HepG2 (cell line): ENCODE measurements at regions not wholly inside any gene's neighbourhood (a gene's known extent, or its start where the extent isn't known, plus 50 kb on each side); places are given as distances from the start of the nearest gene placed in this dataset.

Experiments
- ATAC-seq: fragments of 200-7000 bp; cut with Tn5 transposase; 3 replicates; pipeline ENCODE4 v1.9.1; 2020; ENCODE audit warnings: mild to moderate bottlenecking, moderate library complexity
- BruUV-seq: library from RNA; stranded (reverse); fragments of 400-500 nt; replicated peaks from 2 replicates; lab custom pipeline; 2021; lab: Mats Ljungman, UMichigan
- CTCF ChIA-PET: fragments of 300-600 bp; formaldehyde crosslinking; extraction: SDS; loops from one replicate; lab custom pipeline; 2021; ENCODE audit warnings: low total read pairs, inconsistent platforms, low intra/inter-chr PET ratio; lab: Yijun Ruan, JAX
- POLR2A ChIA-PET: fragments of 350-600 bp; sonication (Branson Sonifier 250); formaldehyde crosslinking; loops from one replicate; lab custom pipeline; 2020; ENCODE audit warnings: antibody characterized with exemption, inconsistent platforms; lab: Yijun Ruan, JAX
- DNase-seq: peaks from one replicate; pipeline ENCODE4 v3.0.0-alpha.2; 2015; ENCODE audit warnings: low spot score
- FAIRE-seq: peaks from 3 replicates; lab custom pipeline; 2011; peaks lifted over from hg19 to GRCh38; lab: Jason Lieb, UNC
- H2AFZ ChIP-seq: one replicate; pipeline ENCODE4 v1.6.1; 2011; ENCODE audit warnings: low read length, inconsistent platforms
- H3K27ac ChIP-seq: fragments of 300-600 bp; 3 replicates; pipeline ENCODE4 v1.8.0; 2011; ENCODE audit warnings: mixed run types, mild to moderate bottlenecking, mixed read lengths, low read length, inconsistent platforms; ENCODE audit not compliant: insufficient read depth; ENCODE audit errors: extremely low read length
- H3K27me3 ChIP-seq, 2 experiments: fragments of 200-600 bp in 1 of 2; 2 replicates in 1 of 2; 3 replicates in 1 of 2; pipeline versions ENCODE4 v1.6.0 to v1.8.0; 2011; ENCODE audit warnings: low read length in 2 of 2, mild to moderate bottlenecking in 2 of 2, moderate library complexity in 2 of 2, inconsistent platforms in 1 of 2; ENCODE audit not compliant: insufficient read depth in 2 of 2, control insufficient read depth in 1 of 2
- H3K36me3 ChIP-seq, 2 experiments: fragments of 200-600 bp in 1 of 2; replicated peaks in 1 of 2; 2 replicates in 1 of 2; 3 replicates in 1 of 2; pipeline versions ENCODE4 v1.5.1 to v1.8.0; 2011; ENCODE audit warnings: low read length in 2 of 2, inconsistent platforms in 1 of 2; ENCODE audit not compliant: insufficient read depth in 2 of 2, control insufficient read depth in 1 of 2
- H3K4me1 ChIP-seq: 2 replicates; pipeline ENCODE4 v1.5.1; 2012; ENCODE audit warnings: low read length, inconsistent platforms; ENCODE audit not compliant: insufficient read depth
- H3K4me2 ChIP-seq: 2 replicates; pipeline ENCODE4 v1.6.0; 2011; ENCODE audit warnings: low read depth, low read length, inconsistent platforms
- H3K4me3 ChIP-seq, 3 experiments: fragments of 200-600 bp in 1 of 3; sonication (generic), shearing (Covaris generic) in 1 of 3; replicated peaks in 1 of 3; 2 replicates each; pipeline ENCODE4 v1.5.1; 2011 to 2016; ENCODE audit warnings: low read length in 3 of 3, inconsistent platforms in 2 of 3, low read depth in 2 of 3, mild to moderate bottlenecking in 2 of 3, control low read depth in 1 of 3, mixed read lengths in 1 of 3; ENCODE audit not compliant: insufficient read depth in 1 of 3
- H3K79me2 ChIP-seq: one replicate; pipeline ENCODE4 v1.6.1; 2011; ENCODE audit warnings: low read length, inconsistent platforms; ENCODE audit not compliant: insufficient read depth
- H3K9ac ChIP-seq: 2 replicates; pipeline ENCODE4 v1.6.0; 2011; ENCODE audit warnings: mild to moderate bottlenecking, low read depth, low read length, inconsistent platforms; ENCODE audit not compliant: insufficient read depth
- H3K9me3 ChIP-seq: 2 replicates; pipeline ENCODE4 v1.5.1; 2012; ENCODE audit warnings: mild to moderate bottlenecking, low read length
- H4K20me1 ChIP-seq: 2 replicates; pipeline ENCODE4 v1.6.0; 2011; ENCODE audit warnings: inconsistent platforms, mild to moderate bottlenecking, low read length, moderate library complexity; ENCODE audit not compliant: insufficient read depth
- ATAD3A ChIP-seq: sonication (generic); formaldehyde crosslinking; IDR thresholded peaks from 2 replicates; pipeline ENCODE4 v1.4.0; 2020; ENCODE audit warnings: missing genetic modification reagents
- EED ChIP-seq: sonication (generic); formaldehyde crosslinking; IDR thresholded peaks from 2 replicates; pipeline ENCODE4 v1.5.0; 2020; ENCODE audit warnings: mild to moderate bottlenecking, missing genetic modification reagents
- GLMP ChIP-seq: sonication (generic); formaldehyde crosslinking; IDR thresholded peaks from 2 replicates; pipeline ENCODE4 v1.9.0; 2021; ENCODE audit warnings: missing genetic modification reagents, mild to moderate bottlenecking, borderline replicate concordance
- KAT7 ChIP-seq: IDR thresholded peaks from 2 replicates; pipeline ENCODE4 v1.6.1; 2018; ENCODE audit warnings: borderline replicate concordance, missing compliant biosample characterization
- RNF2 ChIP-seq: fragments of 450-650 bp; conservative IDR thresholded peaks from 2 replicates; pipeline ENCODE4 v1.6.1; 2016; ENCODE audit warnings: low read depth
- SP140L ChIP-seq: sonication (generic); formaldehyde crosslinking; IDR thresholded peaks from 2 replicates; pipeline ENCODE4 v1.4.0; 2020; ENCODE audit warnings: missing genetic modification reagents, borderline replicate concordance
- USF2 ChIP-seq, 2 experiments: sonication (generic) in 1 of 2; formaldehyde crosslinking in 1 of 2; IDR thresholded peaks; 2 replicates each; pipeline versions ENCODE4 v1.5.1 to v1.6.1; 2011 to 2020; ENCODE audit warnings: borderline replicate concordance in 1 of 2, low read depth in 1 of 2, low read length in 1 of 2, mild to moderate bottlenecking in 1 of 2, missing genetic modification reagents in 1 of 2, moderate library complexity in 1 of 2
- ZNF484 ChIP-seq: sonication (generic); formaldehyde crosslinking; IDR thresholded peaks from 2 replicates; pipeline ENCODE4 v1.5.1; 2020; ENCODE audit warnings: mild to moderate bottlenecking, low read depth, missing genetic modification reagents, borderline replicate concordance
- ZNF709 ChIP-seq: sonication (generic); formaldehyde crosslinking; IDR thresholded peaks from 2 replicates; pipeline ENCODE4 v1.5.0; 2020; ENCODE audit warnings: mild to moderate bottlenecking, missing genetic modification reagents
- ZNF75D ChIP-seq: sonication (generic); formaldehyde crosslinking; IDR thresholded peaks from 2 replicates; pipeline ENCODE4 v1.8.1; 2023; ENCODE audit warnings: missing genetic modification reagents, mild to moderate bottlenecking, borderline replicate concordance
- ZSCAN22 ChIP-seq: sonication (generic); formaldehyde crosslinking; IDR thresholded peaks from 2 replicates; pipeline ENCODE4 v1.4.0; 2020; ENCODE audit warnings: mild to moderate bottlenecking, missing genetic modification reagents
- in situ Hi-C: cut with HindIII; loops from 2 replicates; pipeline ENCODE4 v1.10.0; 2017; ENCODE audit warnings: low pct_unique_long_range_greater_than_20kb; ENCODE audit not compliant: extremely low pct_ligation_motif_present
- intact Hi-C: fragments of 100-400 bp; cut with micrococcal nuclease; formaldehyde crosslinking; loops from one replicate; pipeline ENCODE4 v1.10.0; 2022; ENCODE audit not compliant: unreplicated experiment
- TF ChIP-seq, protein P1 (sequence below): sonication (generic); formaldehyde crosslinking; conservative IDR thresholded peaks from 2 replicates; pipeline ENCODE4 v1.4.0; 2020; ENCODE audit warnings: missing genetic modification reagents
- TF ChIP-seq, protein P2 (sequence below): fragments of 450-650 bp; IDR thresholded peaks from 2 replicates; pipeline ENCODE4 v1.6.1; 2016

- intact Hi-C loops, result no loop called here
- DNase-seq (no peak), FAIRE-seq (no peak), ATAC-seq (no peak)
- no peak overlapping the region for H3K4me2 ChIP-seq
- H3K9me3 ChIP-seq, result no peaks in the 10 kb centered on the region
- ChIA-PET CTCF (no interaction called here), POLR2A (no interaction called here)
- H3K79me2 ChIP-seq, result no peaks in the 10 kb centered on the region
- BruUV-seq, result no TSS peak
- H2AFZ ChIP-seq, result no peak overlapping the region
- H3K36me3 ChIP-seq, result no peaks in the 10 kb centered on the region
- H3K27me3 ChIP-seq, result no peaks in the 10 kb centered on the region
- no peaks in the 10 kb centered on the region for H3K4me1 ChIP-seq
- no peaks in the 10 kb centered on the region for H4K20me1 ChIP-seq
- no peak overlapping the region for H3K9ac ChIP-seq
- no peak overlapping the region for H3K27ac ChIP-seq
- no peak overlapping the region for H3K4me3 ChIP-seq
- in situ Hi-C loops, result no loop called here
- TF ChIP-seq USF2 (IDR thresholded peaks at IDR 0.05; ENCODE audit: low read depth, low read length) (no peak), USF2 (CRISPR knock-in tag; IDR thresholded peaks at IDR 0.05; ENCODE audit: borderline replicate concordance) (no peak), RNF2 (no peak), KAT7 (CRISPR knock-in tag) (no peak), ZNF709 (CRISPR knock-in tag) (no peak), ZSCAN22 (CRISPR knock-in tag) (no peak), GLMP (CRISPR knock-in tag) (no peak), SP140L (CRISPR knock-in tag) (no peak), ATAD3A (no peak), EED (no peak), ZNF75D (no peak), ZNF484 (CRISPR knock-in tag) (no peak)
- TF ChIP-seq, protein P1, sequence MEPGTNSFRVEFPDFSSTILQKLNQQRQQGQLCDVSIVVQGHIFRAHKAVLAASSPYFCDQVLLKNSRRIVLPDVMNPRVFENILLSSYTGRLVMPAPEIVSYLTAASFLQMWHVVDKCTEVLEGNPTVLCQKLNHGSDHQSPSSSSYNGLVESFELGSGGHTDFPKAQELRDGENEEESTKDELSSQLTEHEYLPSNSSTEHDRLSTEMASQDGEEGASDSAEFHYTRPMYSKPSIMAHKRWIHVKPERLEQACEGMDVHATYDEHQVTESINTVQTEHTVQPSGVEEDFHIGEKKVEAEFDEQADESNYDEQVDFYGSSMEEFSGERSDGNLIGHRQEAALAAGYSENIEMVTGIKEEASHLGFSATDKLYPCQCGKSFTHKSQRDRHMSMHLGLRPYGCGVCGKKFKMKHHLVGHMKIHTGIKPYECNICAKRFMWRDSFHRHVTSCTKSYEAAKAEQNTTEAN, result no peak
- TF ChIP-seq, protein P2, sequence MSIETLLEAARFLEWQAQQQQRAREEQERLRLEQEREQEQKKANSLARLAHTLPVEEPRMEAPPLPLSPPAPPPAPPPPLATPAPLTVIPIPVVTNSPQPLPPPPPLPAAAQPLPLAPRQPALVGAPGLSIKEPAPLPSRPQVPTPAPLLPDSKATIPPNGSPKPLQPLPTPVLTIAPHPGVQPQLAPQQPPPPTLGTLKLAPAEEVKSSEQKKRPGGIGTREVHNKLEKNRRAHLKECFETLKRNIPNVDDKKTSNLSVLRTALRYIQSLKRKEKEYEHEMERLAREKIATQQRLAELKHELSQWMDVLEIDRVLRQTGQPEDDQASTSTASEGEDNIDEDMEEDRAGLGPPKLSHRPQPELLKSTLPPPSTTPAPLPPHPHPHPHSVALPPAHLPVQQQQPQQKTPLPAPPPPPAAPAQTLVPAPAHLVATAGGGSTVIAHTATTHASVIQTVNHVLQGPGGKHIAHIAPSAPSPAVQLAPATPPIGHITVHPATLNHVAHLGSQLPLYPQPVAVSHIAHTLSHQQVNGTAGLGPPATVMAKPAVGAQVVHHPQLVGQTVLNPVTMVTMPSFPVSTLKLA, result no peak
Observed at GRCh38 chr5:28737222-28737621, 1698.8 kb upstream of the CDH9 start.
